VCaP (cell line): ENCODE measurements at regions not wholly inside any gene's neighbourhood (a gene's known extent, or its start where the extent isn't known, plus 50 kb on each side); places are given as distances from the start of the nearest gene placed in this dataset.
"Not testable (repeated sequence)": the region's sequence is repeated elsewhere in the genome, so short reads cannot be mapped to it uniquely, and the experiment has no call there.

Experiments used
- H3K27ac ChIP-seq: fragments of 450-650 bp; 2 replicates; pipeline ENCODE4 v1.5.1; 2017
- CTCF ChIP-seq: fragments of 450-650 bp; conservative IDR thresholded peaks from 2 replicates; pipeline ENCODE4 v1.5.1; 2017; ENCODE audit warnings: mild to moderate bottlenecking, moderate library complexity

- TF ChIP-seq CTCF, result no peak
- no peak overlapping the region for H3K27ac ChIP-seq
Measured at GRCh38 chr2:194661431-194661830, 995.6 kb upstream of the SLC39A10 start.

GRCh38 chr2:194639057-194639456, 1018.0 kb upstream of the SLC39A10 start:
- H3K27ac ChIP-seq, result not testable (repeated sequence)

- no peak overlapping the region for H3K27ac ChIP-seq
- no peak for TF ChIP-seq CTCF
Measured at GRCh38 chr2:194621945-194622344, 1035.1 kb upstream of the SLC39A10 start.

- TF ChIP-seq CTCF, result no peak
- H3K27ac ChIP-seq, result no peak overlapping the region
Measured at GRCh38 chr2:194619366-194619765, 1037.7 kb upstream of the SLC39A10 start.

- no peak overlapping the region for H3K27ac ChIP-seq
- no peak for TF ChIP-seq CTCF
Measured at GRCh38 chr2:194618432-194618831, 1038.6 kb upstream of the SLC39A10 start.

GRCh38 chr2:194616334-194616733, 1040.7 kb upstream of the SLC39A10 start:
- H3K27ac ChIP-seq, result no peak overlapping the region

GRCh38 chr2:194610297-194610696, 1046.7 kb upstream of the SLC39A10 start:
- no peak overlapping the region for H3K27ac ChIP-seq
- TF ChIP-seq CTCF, result no peak

More at GRCh38 chr2:194616334-194616733, 1040.7 kb upstream of the SLC39A10 start:
- no peak for TF ChIP-seq CTCF

- H3K27ac ChIP-seq, result no peak overlapping the region
- no peak for TF ChIP-seq CTCF
Measured at GRCh38 chr2:194603429-194603828, 1053.6 kb upstream of the SLC39A10 start.
